Midbrain (tissue), 1 donor: ENCODE measurements at regions not wholly inside any gene's neighbourhood (a gene's known extent, or its start where the extent isn't known, plus 50 kb on each side); places are given as distances from the start of the nearest gene placed in this dataset.

ENCODE experiments used
- DNase-seq: peaks from one replicate; lab custom pipeline; 2025; lab: John Stamatoyannopoulos, UW

- no peak for DNase-seq
Observed at GRCh38 chr1:229063154-229063773, 207.6 kb upstream of the RAB4A start.

DNA sequence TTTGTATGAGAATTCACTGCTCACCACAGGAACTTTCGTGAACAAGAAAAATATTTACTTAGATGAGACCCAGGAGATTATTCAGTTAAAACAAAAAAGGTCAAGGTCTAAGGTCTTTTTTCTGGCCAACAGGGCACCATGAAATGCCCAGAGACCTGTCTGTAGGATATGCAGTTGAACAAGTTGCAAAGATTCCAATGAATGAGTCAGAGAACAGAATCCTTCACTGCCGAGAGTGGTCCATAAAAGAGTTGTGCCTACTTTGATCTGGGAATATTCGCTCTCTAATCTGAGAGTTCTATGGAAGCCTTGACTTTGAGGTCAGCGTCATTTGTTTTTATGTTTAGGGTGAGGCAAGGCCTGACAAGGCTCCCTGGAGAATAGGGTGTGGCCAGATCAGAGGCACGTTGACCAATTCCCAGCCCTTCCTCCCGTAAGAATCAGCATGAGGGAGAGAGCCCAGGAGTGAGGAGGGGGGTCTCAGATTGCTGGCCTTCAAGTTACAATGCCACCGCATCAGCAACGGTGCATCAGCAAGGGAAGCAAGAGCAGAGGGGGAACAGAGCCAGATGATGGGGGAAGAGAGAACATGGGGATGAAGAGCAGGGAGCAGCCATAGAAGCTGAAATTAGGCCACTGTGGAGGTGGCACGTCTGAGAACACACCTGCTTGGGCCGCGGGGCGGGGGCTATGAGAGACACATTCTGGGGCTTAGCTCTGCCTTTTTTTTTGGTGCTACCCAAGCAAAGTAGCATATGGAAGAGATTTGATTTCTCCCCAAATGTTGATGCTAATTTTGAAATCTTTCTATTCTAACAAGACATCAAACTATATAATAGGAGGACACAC is 206.4 kb upstream of the RAB4A start:
- DNase-seq: no peak

DNA sequence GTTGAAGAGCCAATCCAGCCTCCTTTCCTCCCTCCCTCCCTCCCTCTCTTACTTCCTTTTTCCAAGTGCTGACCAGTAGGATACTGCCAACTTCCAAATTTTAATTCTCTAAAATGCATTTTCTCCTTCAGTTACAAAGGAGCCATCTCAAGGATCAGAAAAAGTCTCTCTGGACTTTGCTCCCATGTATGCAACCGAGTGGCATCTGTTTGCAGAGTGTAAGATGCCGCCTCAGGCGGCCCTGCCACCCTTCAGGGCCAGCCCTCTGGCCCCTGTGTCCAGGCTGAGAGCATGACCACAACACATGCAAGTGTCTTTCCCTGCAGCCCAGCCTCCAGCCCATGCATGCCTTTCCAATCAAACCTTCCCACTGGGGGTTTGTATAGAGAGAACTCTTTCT is 205.3 kb upstream of the RAB4A start:
- no peak for DNase-seq

- DNase-seq: no peak
Observed at GRCh38 chr1:229066591-229066990, 204.3 kb upstream of the RAB4A start.

DNA sequence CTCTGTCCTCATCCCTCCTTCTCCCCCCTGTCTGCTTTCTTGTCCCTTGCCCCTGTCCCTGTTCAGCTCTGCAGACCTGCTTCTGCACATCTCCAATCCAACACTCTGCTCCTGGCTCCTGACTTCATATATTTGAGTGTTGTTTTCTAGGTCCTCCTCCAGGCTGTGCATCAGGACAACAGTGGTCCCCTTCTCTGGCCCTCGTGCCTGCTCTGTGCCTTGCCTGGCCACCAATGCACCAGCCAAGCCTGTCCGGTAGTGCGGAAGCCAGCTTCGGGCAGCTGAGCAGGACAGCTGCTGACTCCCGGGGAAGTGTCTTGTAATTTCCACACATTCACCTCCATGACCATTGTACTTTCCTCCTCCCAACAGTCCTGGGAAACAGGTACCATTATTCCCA is 203.4 kb upstream of the RAB4A start:
- DNase-seq: no peak

DNA sequence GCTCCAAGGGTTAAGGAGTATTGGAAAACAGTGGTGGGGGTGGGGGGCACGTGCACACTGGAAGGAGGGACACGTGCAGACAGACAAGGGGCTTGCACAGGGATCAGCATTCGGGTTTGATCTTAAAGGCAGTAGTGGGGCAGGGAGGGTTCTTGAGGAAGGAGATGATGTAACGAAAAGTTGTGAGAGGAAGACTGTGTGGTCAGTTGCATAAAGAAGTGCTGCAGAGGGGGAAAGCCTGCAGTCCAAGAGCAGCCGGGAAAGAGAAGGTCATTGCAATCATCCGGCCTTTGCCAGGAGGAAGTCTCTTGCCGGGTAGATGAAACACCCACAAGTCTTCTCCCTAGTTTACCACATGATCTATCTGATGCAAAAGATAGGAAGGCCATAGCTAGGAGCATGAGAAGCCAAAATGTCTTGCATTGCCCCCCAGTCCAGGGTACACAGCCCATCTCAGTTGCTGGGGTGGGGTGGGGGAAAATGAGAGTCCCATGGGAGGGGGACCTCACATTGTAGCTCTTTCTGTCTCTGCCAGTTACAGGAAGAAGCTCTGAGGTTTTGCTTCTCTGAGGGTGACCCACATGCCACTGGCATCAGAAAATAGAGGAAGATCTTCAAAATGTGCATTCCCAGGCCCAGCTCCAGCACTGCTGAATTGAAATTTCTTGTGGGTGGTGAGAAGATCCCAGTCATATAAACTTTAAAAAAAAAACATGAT is 202.5 kb upstream of the RAB4A start:
- DNase-seq: peak; percentile 33

- DNase-seq: no peak
Observed at GRCh38 chr1:229069176-229069575, 201.7 kb upstream of the RAB4A start.

DNA sequence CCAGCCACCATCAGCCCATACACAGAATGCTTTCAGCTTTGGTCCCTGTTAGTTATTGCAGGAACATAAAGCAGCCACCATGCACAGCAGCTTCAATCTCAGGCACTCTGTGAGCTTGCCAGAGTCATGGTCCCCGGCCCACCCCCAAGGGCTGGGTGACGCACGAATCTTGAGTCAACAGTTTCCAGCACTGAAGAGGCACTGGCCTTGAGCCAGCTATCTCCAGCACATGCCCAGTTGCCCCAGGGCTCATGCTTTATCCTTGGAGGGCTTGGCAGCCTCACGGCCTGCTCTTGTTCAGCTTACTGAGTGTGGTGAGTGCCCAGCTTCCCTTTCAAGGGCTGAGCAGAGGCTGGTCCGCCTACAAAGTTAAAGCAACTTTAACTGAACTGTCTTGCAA is 200.7 kb upstream of the RAB4A start:
- peak; percentile 85 for DNase-seq

DNA sequence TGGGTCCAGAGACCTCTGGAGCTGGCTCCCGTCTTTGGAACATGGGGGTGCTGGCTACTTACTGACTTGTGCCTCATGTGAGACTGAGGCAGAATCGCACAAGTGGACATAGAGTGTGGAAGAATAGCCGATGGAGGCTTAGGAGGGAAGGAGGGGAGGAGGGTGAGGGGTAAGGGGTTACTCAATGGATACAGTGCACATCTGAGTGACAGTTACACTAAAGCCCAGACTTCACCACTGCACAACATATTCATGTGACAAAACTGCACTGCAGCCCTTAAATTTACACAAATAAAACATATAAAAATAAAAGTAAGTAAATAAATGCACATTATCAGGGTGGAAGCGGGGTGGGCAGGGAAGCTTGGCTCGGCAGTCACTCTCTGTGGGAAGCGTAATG is 197.7 kb upstream of the RAB4A start:
- DNase-seq: no peak

- peak; percentile 23 for DNase-seq
Observed at GRCh38 chr1:229075217-229075616, 195.7 kb upstream of the RAB4A start.

- DNase-seq: no peak
Observed at GRCh38 chr1:229075716-229076115, 195.2 kb upstream of the RAB4A start.

DNA sequence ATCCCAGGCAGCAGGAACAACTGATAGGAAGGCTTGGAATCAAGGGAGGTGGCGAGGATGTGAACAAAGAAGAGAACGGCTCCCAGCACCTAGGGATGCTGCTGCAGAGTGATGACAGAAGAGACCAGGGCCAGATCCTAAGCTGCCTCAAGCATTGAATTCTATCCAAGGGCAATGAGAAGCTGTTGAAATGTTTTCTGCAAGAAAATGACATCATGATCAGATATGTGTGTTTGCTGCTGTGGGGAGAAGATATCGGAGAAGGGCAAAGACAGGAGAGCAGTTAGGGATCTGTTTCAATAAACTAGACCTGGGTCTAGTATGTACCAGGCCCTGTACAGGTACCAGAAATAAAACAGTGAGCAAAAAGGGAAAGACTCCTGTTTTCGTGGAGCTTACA is 194.7 kb upstream of the RAB4A start:
- DNase-seq: no peak

GRCh38 chr1:229079016-229079595 is 191.8 kb upstream of the RAB4A start:
- DNase-seq: no peak

GRCh38 chr1:229080361-229080760 is 190.6 kb upstream of the RAB4A start:
- no peak for DNase-seq

- DNase-seq: no peak
Observed at GRCh38 chr1:229085291-229085690, 185.6 kb upstream of the RAB4A start.

DNA sequence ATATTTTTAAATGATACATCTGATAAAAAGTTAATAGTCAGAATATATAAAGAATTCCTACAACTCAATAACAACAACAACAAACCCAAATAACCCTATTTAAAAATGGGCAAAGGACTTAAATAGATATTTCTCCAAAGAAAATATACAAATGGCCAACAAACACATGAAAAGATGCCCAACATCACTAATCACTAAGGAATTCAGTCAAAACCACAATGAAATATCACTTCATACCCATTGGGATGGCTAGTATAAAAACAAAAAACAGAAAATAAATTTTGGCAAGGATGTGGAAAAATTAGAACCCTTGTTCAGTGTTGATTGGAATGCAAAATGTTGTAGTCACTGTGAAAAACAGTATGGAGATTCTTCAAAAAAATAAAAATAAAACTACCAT is 184.8 kb upstream of the RAB4A start:
- no peak for DNase-seq

- DNase-seq: no peak
Observed at GRCh38 chr1:229086686-229087085, 184.2 kb upstream of the RAB4A start.

GRCh38 chr1:229087339-229087738 is 183.6 kb upstream of the RAB4A start:
- DNase-seq: no peak

- DNase-seq: no peak
Observed at GRCh38 chr1:229087906-229088305, 183.0 kb upstream of the RAB4A start.

DNA sequence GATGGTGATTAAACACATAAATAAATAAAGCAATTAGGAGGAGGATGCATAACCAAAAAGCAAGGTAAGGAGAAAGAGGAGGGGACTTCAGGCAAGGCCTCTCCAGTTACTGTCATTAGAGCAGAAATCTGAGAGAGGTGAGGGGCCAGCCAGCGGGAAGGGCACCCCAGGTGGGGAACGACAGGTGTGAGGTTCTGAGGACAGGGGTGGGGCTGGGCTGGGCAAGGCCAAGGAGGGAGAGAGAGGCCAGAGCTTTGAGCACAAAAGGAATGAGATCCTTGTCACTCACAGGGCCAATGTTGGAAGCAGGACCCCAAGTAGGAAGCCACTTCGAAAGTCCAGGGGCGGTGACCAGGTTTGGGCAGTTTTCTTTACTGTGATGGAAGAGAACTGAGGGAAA is 182.2 kb upstream of the RAB4A start:
- no peak for DNase-seq

GRCh38 chr1:229089586-229090208 is 181.2 kb upstream of the RAB4A start:
- DNase-seq: no peak

DNA sequence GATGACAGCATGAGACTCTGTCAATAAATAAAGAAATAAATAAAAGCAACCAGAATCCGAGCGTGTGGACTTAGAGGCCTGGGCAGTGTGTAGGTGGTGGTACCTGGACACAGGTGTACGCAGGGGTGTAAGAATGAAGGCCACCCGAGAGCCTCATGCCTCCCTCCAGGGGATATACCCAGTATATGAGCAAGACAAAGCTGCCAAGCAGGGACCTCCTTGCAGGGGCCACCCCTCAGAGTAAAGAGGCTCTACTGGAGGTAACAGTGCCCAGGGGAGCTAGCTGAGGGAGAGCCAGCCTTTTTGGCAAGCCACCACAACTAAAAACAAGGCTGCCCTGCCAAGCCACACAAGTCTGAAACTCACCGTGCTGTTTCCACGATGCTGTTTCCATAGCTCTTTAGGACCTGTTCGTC is 179.2 kb upstream of the RAB4A start:
- no peak for DNase-seq
